ENCODE measurements at regions not wholly inside any gene's neighbourhood (a gene's known extent, or its start where the extent isn't known, plus 50 kb on each side); places are given as distances from the start of the nearest gene placed in this dataset.

GRCh38 chr12:98127854-98128253 is 387.5 kb upstream of the TMPO start:
- peaks cover 9% of the 10 kb centered on the region for H3K27me3 Mint-ChIP-seq (ENCODE audit: low read depth)
- H3K4me3 Mint-ChIP-seq: no peak overlapping the region
- no peaks in the 10 kb centered on the region for H3K36me3 Mint-ChIP-seq (ENCODE audit: insufficient read depth)
- no peaks in the 10 kb centered on the region for H3K4me1 Mint-ChIP-seq (ENCODE audit: low read depth)
- no peaks in the 10 kb centered on the region for H3K9me3 Mint-ChIP-seq
- ATAC-seq (no peak), DNase-seq (no peak)

GRCh38 chr12:98136544-98136943 is 378.8 kb upstream of the TMPO start:
- Mint-ChIP-seq H3K4me1 (ENCODE audit: low read depth) (no peaks in the 10 kb centered on the region), H3K9me3 (no peaks in the 10 kb centered on the region), H3K27me3 (ENCODE audit: low read depth) (no peaks in the 10 kb centered on the region), H3K36me3 (ENCODE audit: insufficient read depth) (no peaks in the 10 kb centered on the region), H3K4me3 (no peak overlapping the region)
- no peak for DNase-seq
- ATAC-seq: no peak

- Mint-ChIP-seq H3K27me3 (ENCODE audit: low read depth) (no peaks in the 10 kb centered on the region), H3K36me3 (ENCODE audit: insufficient read depth) (no peaks in the 10 kb centered on the region), H3K4me3 (no peak overlapping the region), H3K9me3 (no peaks in the 10 kb centered on the region), H3K4me1 (ENCODE audit: low read depth) (no peaks in the 10 kb centered on the region)
- no peak for ATAC-seq
- no peak for DNase-seq
These were observed 378.1 kb upstream of the TMPO start for GRCh38 chr12:98137278-98137677.

- Mint-ChIP-seq H3K4me1 (ENCODE audit: low read depth) (no peaks in the 10 kb centered on the region), H3K27me3 (ENCODE audit: low read depth) (peaks cover 4% of the 10 kb centered on the region), H3K4me3 (no peak overlapping the region), H3K9me3 (no peaks in the 10 kb centered on the region), H3K36me3 (ENCODE audit: insufficient read depth) (no peaks in the 10 kb centered on the region)
- DNase-seq (no peak), ATAC-seq (no peak)
These were observed 370.4 kb upstream of the TMPO start for GRCh38 chr12:98144953-98145352.

GRCh38 chr12:98146043-98146442 is 369.3 kb upstream of the TMPO start:
- no peaks in the 10 kb centered on the region for H3K36me3 Mint-ChIP-seq (ENCODE audit: insufficient read depth)
- ATAC-seq (no peak), DNase-seq (no peak)
- no peaks in the 10 kb centered on the region for H3K9me3 Mint-ChIP-seq
- H3K4me3 Mint-ChIP-seq: no peak overlapping the region
- no peaks in the 10 kb centered on the region for H3K4me1 Mint-ChIP-seq (ENCODE audit: low read depth)
- H3K27me3 Mint-ChIP-seq (ENCODE audit: low read depth): peaks cover 4% of the 10 kb centered on the region

GRCh38 chr12:98146487-98146886 is 368.9 kb upstream of the TMPO start:
- DNase-seq: no peak
- Mint-ChIP-seq H3K9me3 (no peaks in the 10 kb centered on the region), H3K4me1 (ENCODE audit: low read depth) (no peaks in the 10 kb centered on the region), H3K36me3 (ENCODE audit: insufficient read depth) (no peaks in the 10 kb centered on the region), H3K4me3 (no peak overlapping the region), H3K27me3 (ENCODE audit: low read depth) (peaks cover 4% of the 10 kb centered on the region)
- no peak for ATAC-seq

- DNase-seq (no peak), ATAC-seq (no peak)
- Mint-ChIP-seq H3K9me3 (no peaks in the 10 kb centered on the region), H3K4me1 (ENCODE audit: low read depth) (no peaks in the 10 kb centered on the region), H3K4me3 (no peak overlapping the region), H3K27me3 (ENCODE audit: low read depth) (no peaks in the 10 kb centered on the region), H3K36me3 (ENCODE audit: insufficient read depth) (no peaks in the 10 kb centered on the region)
These were observed 366.1 kb upstream of the TMPO start for GRCh38 chr12:98149270-98149669.

- DNase-seq (no peak), ATAC-seq (no peak)
- Mint-ChIP-seq H3K4me3 (no peak overlapping the region), H3K36me3 (ENCODE audit: insufficient read depth) (no peaks in the 10 kb centered on the region), H3K9me3 (no peaks in the 10 kb centered on the region), H3K27me3 (ENCODE audit: low read depth) (no peaks in the 10 kb centered on the region), H3K4me1 (ENCODE audit: low read depth) (no peaks in the 10 kb centered on the region)
These were observed 365.6 kb upstream of the TMPO start for GRCh38 chr12:98149691-98150210.

GRCh38 chr12:98151105-98151590 is 364.2 kb upstream of the TMPO start:
- no peak for DNase-seq
- Mint-ChIP-seq H3K9me3 (no peaks in the 10 kb centered on the region), H3K4me3 (no peak overlapping the region), H3K27me3 (ENCODE audit: low read depth) (no peaks in the 10 kb centered on the region), H3K4me1 (ENCODE audit: low read depth) (no peaks in the 10 kb centered on the region), H3K36me3 (ENCODE audit: insufficient read depth) (no peaks in the 10 kb centered on the region)
- no peak for ATAC-seq

- no peaks in the 10 kb centered on the region for H3K36me3 Mint-ChIP-seq (ENCODE audit: insufficient read depth)
- H3K4me3 Mint-ChIP-seq: no peak overlapping the region
- H3K9me3 Mint-ChIP-seq: no peaks in the 10 kb centered on the region
These were observed 363.4 kb upstream of the TMPO start for GRCh38 chr12:98151984-98152383.

GRCh38 chr12:98154850-98155249 is 360.5 kb upstream of the TMPO start:
- no peaks in the 10 kb centered on the region for H3K27me3 Mint-ChIP-seq (ENCODE audit: low read depth)
- H3K36me3 Mint-ChIP-seq (ENCODE audit: insufficient read depth): no peaks in the 10 kb centered on the region
- H3K4me1 Mint-ChIP-seq (ENCODE audit: low read depth): no peaks in the 10 kb centered on the region
- H3K9me3 Mint-ChIP-seq: no peaks in the 10 kb centered on the region
- no peak for ATAC-seq
- no peak overlapping the region for H3K4me3 Mint-ChIP-seq
- no peak for DNase-seq

More at GRCh38 chr12:98151984-98152383, 363.4 kb upstream of the TMPO start:
- DNase-seq: no peak
- Mint-ChIP-seq H3K4me1 (ENCODE audit: low read depth) (no peaks in the 10 kb centered on the region), H3K27me3 (ENCODE audit: low read depth) (no peaks in the 10 kb centered on the region)
- no peak for ATAC-seq

GRCh38 chr12:98156697-98157096 is 358.7 kb upstream of the TMPO start:
- Mint-ChIP-seq H3K4me3 (no peak overlapping the region), H3K9me3 (no peaks in the 10 kb centered on the region), H3K4me1 (ENCODE audit: low read depth) (no peaks in the 10 kb centered on the region), H3K27me3 (ENCODE audit: low read depth) (no peaks in the 10 kb centered on the region), H3K36me3 (ENCODE audit: insufficient read depth) (no peaks in the 10 kb centered on the region)
- no peak for ATAC-seq
- DNase-seq: no peak

- Mint-ChIP-seq H3K27me3 (ENCODE audit: low read depth) (no peaks in the 10 kb centered on the region), H3K4me3 (no peak overlapping the region), H3K4me1 (ENCODE audit: low read depth) (no peaks in the 10 kb centered on the region), H3K9me3 (no peaks in the 10 kb centered on the region), H3K36me3 (ENCODE audit: insufficient read depth) (no peaks in the 10 kb centered on the region)
- DNase-seq (no peak), ATAC-seq (no peak)
These were observed 352.3 kb upstream of the TMPO start for GRCh38 chr12:98162906-98163678.

- Mint-ChIP-seq H3K4me1 (ENCODE audit: low read depth) (no peaks in the 10 kb centered on the region), H3K36me3 (ENCODE audit: insufficient read depth) (no peaks in the 10 kb centered on the region), H3K9me3 (no peaks in the 10 kb centered on the region), H3K27me3 (ENCODE audit: low read depth) (peaks cover 3% of the 10 kb centered on the region), H3K4me3 (no peak overlapping the region)
- no peak for DNase-seq
- ATAC-seq: no peak
These were observed 343.1 kb upstream of the TMPO start for GRCh38 chr12:98172304-98172703.

- H3K27me3 Mint-ChIP-seq (ENCODE audit: low read depth): peaks cover 3% of the 10 kb centered on the region
- no peak overlapping the region for H3K4me3 Mint-ChIP-seq
- no peaks in the 10 kb centered on the region for H3K36me3 Mint-ChIP-seq (ENCODE audit: insufficient read depth)
- no peak for ATAC-seq
- no peaks in the 10 kb centered on the region for H3K9me3 Mint-ChIP-seq
- no peaks in the 10 kb centered on the region for H3K4me1 Mint-ChIP-seq (ENCODE audit: low read depth)
- no peak for DNase-seq
These were observed 342.6 kb upstream of the TMPO start for GRCh38 chr12:98172801-98173200.
